Osteocyte (in vitro differentiated cells): ENCODE measurements at regions not wholly inside any gene's neighbourhood (a gene's known extent, or its start where the extent isn't known, plus 50 kb on each side); places are given as distances from the start of the nearest gene placed in this dataset.

Source experiments
- DNase-seq: peaks from one replicate; pipeline ENCODE4 v3.0.0; 2021; ENCODE audit warnings: mixed read lengths; ENCODE audit not compliant: unreplicated experiment; ENCODE audit errors: extremely low spot score
- H3K27ac Mint-ChIP-seq: one replicate; pipeline ENCODE4 v1.8.0; 2021; ENCODE audit warnings: mild to moderate bottlenecking, mixed read lengths; ENCODE audit not compliant: unreplicated experiment
- H3K27me3 Mint-ChIP-seq: one replicate; pipeline ENCODE4 v1.8.0; 2021; ENCODE audit warnings: mixed read lengths; ENCODE audit not compliant: unreplicated experiment
- H3K36me3 Mint-ChIP-seq: one replicate; pipeline ENCODE4 v1.8.0; 2021; ENCODE audit warnings: mixed read lengths; ENCODE audit not compliant: unreplicated experiment
- H3K4me1 Mint-ChIP-seq: one replicate; pipeline ENCODE4 v1.8.0; 2021; ENCODE audit warnings: mixed read lengths; ENCODE audit not compliant: unreplicated experiment
- H3K4me3 Mint-ChIP-seq: one replicate; pipeline ENCODE4 v1.8.0; 2021; ENCODE audit warnings: mild to moderate bottlenecking, moderate library complexity, mixed read lengths; ENCODE audit not compliant: unreplicated experiment
- H3K9me3 Mint-ChIP-seq: one replicate; pipeline ENCODE4 v1.8.0; 2021; ENCODE audit warnings: mixed read lengths; ENCODE audit not compliant: unreplicated experiment
- CTCF ChIP-seq: fragments of 200-600 bp; sonication (generic); IDR thresholded peaks from 2 replicates; pipeline ENCODE4 v1.5.0; 2021; ENCODE audit warnings: antibody characterized with exemption, mild to moderate bottlenecking, moderate library complexity

- DNase-seq = no peak
- Mint-ChIP-seq H3K27me3 (peaks cover 5% of the 10 kb centered on the region), H3K4me1 (peaks cover 4% of the 10 kb centered on the region), H3K36me3 (no peaks in the 10 kb centered on the region), H3K9me3 (no peaks in the 10 kb centered on the region), H3K4me3 (no peak overlapping the region), H3K27ac (no peak overlapping the region)
- TF ChIP-seq CTCF = no peak
Observed at GRCh38 chr18:10074110-10074509, 160.3 kb downstream of the VAPA start.

- no peak for DNase-seq
- Mint-ChIP-seq H3K4me3 (no peak overlapping the region), H3K27me3 (peaks cover 5% of the 10 kb centered on the region), H3K27ac (no peak overlapping the region), H3K36me3 (no peaks in the 10 kb centered on the region), H3K9me3 (no peaks in the 10 kb centered on the region), H3K4me1 (peaks cover 4% of the 10 kb centered on the region)
- TF ChIP-seq CTCF = no peak
Observed at GRCh38 chr18:10074728-10075127, 160.9 kb downstream of the VAPA start.

GRCh38 chr18:10076502-10077030 is 162.8 kb downstream of the VAPA start:
- no peak overlapping the region for H3K27ac Mint-ChIP-seq
- TF ChIP-seq CTCF = no peak
- peaks cover 2% of the 10 kb centered on the region for H3K4me1 Mint-ChIP-seq
- no peak overlapping the region for H3K4me3 Mint-ChIP-seq
- H3K27me3 Mint-ChIP-seq = peaks cover 5% of the 10 kb centered on the region
- no peaks in the 10 kb centered on the region for H3K9me3 Mint-ChIP-seq
- no peaks in the 10 kb centered on the region for H3K36me3 Mint-ChIP-seq
- no peak for DNase-seq

- H3K4me1 Mint-ChIP-seq = peaks cover 2% of the 10 kb centered on the region
- no peak overlapping the region for H3K4me3 Mint-ChIP-seq
- peaks cover 9% of the 10 kb centered on the region for H3K9me3 Mint-ChIP-seq
- no peak overlapping the region for H3K27ac Mint-ChIP-seq
- peaks cover 5% of the 10 kb centered on the region for H3K27me3 Mint-ChIP-seq
- no peak for TF ChIP-seq CTCF
- H3K36me3 Mint-ChIP-seq = peaks cover 5% of the 10 kb centered on the region
- DNase-seq = no peak
Observed at GRCh38 chr18:10077986-10078385, 164.2 kb downstream of the VAPA start.

- H3K4me3 Mint-ChIP-seq = no peak overlapping the region
- H3K4me1 Mint-ChIP-seq = peaks cover 5% of the 10 kb centered on the region
- no peak overlapping the region for H3K27ac Mint-ChIP-seq
- no peak for DNase-seq
- no peak for TF ChIP-seq CTCF
- peaks cover 5% of the 10 kb centered on the region for H3K36me3 Mint-ChIP-seq
- H3K27me3 Mint-ChIP-seq = no peaks in the 10 kb centered on the region
- H3K9me3 Mint-ChIP-seq = peaks cover 12% of the 10 kb centered on the region
Observed at GRCh38 chr18:10080372-10080771, 166.6 kb downstream of the VAPA start.
